Embryonic facial prominence (tissue), 1 donor: ENCODE measurements at regions not wholly inside any gene's neighbourhood (a gene's known extent, or its start where the extent isn't known, plus 50 kb on each side); places are given as distances from the start of the nearest gene placed in this dataset.

Experiments used
- DNase-seq: peaks from one replicate; pipeline ENCODE4 v3.0.0-alpha.2; 2016; ENCODE audit errors: extremely low spot score

DNA sequence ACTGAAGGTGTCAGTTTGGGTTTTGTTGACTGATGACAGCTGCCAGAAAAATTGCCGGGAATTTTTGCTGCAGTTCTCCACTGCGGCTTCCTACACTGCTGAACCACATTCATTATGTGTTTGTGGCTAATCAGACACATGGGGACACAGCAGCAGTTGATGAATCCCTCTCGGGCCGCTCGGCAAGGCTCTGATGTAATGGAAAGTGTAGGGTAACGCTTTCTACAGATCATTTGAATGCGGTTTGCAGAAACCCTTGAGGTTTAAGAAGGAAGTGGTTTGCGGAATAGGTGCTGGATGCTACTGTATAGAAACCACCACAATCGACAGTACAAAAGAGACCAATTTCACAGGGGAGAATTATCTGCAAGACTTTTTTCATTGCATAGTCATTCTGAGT, 138.7 kb upstream of the SASH1 start:
- no peak for DNase-seq

GRCh38 chr6:148208298-148208697, 134.3 kb upstream of the SASH1 start:
- no peak for DNase-seq

- DNase-seq: no peak
These were observed 130.8 kb upstream of the SASH1 start for GRCh38 chr6:148211777-148212324.

- DNase-seq: no peak
These were observed 130.3 kb upstream of the SASH1 start for GRCh38 chr6:148212366-148212765.

DNA sequence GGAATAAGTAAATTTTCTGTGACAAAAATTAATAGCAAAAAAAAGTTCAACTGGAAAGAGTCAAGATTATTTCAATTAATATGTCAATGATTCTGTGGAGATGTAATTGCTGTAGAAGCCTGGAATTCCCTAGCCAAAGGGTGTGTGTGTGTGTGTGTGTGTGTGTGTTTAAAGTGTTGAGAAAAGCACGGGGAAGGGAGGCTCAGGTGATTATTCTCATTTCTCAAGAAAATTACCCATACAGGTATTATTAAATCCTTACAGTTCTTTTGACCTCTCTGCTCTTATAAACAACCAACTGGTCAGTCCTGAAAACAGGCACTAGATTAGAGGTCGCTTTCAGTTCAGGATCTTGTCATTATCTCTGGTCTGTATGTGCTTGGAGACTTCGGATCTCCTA, 129.3 kb upstream of the SASH1 start:
- no peak for DNase-seq

DNA sequence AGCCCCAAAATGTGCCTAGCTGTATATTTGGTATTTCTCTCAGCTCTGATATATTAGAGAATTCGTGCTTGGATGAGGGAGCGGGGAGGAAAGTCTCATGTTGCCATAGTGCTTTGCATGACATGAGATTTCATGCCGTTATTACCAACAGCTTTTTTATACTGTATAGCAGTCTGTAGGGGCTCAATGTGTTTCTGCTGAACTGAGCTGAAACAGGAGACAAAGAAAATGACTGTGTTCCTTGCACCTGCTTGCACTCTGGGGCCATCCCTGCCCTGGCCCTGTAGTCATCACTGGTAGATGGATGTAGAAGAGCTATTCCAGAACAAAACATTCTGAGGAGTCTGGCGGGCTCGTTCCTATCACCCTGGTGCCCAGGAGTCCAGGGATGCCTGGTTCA, 128.0 kb upstream of the SASH1 start:
- DNase-seq: no peak

DNA sequence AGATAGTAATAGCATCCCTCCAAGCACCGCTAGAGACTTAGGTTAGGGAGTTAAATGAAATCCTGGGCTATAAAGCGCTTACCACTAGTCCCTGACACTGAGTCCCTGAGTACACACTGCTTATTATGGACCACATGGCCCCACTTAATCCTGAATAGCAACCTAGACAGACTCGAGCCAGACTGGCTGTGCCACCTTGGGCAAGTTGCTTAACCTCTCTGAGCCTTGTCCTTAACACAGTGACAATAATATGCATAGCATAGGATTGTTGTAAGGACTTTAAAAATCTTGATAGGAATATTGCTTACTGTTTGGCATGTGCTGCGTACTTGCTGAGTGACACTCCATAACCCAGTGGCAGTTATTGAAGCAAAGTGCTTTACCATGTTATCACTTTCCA, 125.6 kb upstream of the SASH1 start:
- no peak for DNase-seq

DNA sequence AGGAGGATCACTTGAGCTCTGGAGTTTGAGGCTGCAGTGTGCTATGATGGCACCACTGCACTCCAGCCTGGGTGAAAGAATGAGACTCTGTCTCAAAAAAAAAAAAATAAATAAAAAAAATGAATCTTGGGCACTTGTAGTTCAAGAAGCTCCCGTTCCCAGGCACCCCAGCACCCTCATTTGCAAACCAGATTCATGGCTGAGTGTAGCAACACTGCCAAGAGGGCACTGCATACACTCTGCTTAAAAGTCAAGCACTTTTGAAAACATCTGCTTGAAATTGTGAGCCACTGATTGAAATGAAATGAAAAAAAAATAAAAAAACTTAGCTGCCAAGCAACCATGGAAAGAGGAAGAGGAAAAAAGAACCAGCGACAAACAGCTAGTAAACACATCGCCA, 124.7 kb upstream of the SASH1 start:
- DNase-seq: no peak

GRCh38 chr6:148218542-148219258, 123.9 kb upstream of the SASH1 start:
- no peak for DNase-seq

DNA sequence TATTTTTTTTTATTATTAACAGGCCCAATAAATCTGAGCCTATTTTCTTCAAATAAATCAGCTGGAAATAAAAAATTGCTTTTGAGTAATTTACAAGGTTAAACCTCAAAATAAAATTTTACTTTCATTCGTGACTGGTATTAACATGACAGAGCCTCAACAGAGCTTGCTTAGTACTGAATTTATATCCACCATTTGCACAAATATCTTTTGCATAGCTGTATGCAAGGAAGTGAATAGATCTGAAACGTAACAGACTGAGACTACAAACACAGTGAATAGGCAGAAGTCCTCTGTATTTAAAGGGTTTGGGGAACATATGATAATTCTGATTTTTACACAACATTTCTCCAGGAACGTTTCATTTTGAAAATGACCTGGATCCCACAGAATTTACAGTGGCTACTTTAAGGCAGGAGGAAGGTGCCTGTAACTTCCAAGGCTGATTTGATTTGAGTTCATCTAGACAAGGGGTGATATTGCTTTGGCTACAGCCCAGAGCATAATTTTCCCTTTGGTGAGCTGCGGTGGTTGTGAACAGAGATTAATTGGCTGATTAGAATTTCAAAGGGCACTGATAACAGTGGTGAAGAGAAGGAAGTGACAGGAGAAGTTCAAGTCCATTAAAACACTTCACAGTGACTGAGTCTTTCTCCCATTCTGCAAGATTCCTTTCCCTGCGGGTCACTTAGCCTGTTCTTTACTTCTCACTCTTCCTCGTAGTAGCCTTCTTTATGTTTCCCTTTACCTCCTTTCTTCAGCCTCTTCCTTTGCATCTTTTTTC, 121.2 kb upstream of the SASH1 start:
- no peak for DNase-seq

GRCh38 chr6:148222376-148222775, 120.3 kb upstream of the SASH1 start:
- DNase-seq: no peak

DNA sequence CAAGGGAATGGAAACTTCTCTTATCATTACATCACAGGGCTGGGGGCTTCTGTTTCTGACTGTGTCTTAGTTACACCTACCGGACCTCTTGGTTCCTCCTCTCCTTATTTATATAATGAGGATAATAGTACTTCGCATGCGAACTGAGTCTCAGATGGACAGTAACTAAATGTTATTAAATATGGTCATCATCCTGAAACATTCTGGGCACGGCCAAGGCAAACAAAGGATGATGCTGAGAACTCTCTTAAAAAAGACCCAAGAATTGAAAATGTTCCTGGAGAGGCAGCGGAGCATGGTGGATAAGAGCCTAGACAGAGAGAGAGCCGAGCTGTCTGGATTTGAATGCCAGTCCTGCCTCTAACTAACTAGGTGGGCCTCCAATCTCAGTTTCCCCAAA, 119.8 kb upstream of the SASH1 start:
- no peak for DNase-seq

- no peak for DNase-seq
These were observed 119.2 kb upstream of the SASH1 start for GRCh38 chr6:148223424-148223842.

- no peak for DNase-seq
These were observed 116.8 kb upstream of the SASH1 start for GRCh38 chr6:148225871-148226270.

- no peak for DNase-seq
These were observed 116.4 kb upstream of the SASH1 start for GRCh38 chr6:148226284-148226683.

DNA sequence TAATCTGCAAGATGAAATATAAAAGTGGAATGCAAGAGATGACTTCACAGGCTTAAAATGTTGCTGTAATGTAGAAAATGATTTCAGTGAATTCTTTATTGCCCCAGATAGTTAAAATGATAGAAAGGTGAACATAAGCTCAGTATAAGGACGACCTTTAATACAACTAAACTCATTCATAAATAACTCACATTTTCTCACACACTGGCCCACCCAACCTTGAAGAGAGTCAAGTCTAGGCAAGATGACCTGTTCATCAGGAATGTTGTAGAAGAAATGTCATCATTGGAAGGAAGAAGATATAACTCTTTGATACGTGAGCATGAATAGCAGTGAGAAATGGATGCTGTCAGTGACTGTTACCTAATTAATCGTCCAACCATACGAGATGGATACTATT, 111.1 kb upstream of the SASH1 start:
- DNase-seq: no peak

DNA sequence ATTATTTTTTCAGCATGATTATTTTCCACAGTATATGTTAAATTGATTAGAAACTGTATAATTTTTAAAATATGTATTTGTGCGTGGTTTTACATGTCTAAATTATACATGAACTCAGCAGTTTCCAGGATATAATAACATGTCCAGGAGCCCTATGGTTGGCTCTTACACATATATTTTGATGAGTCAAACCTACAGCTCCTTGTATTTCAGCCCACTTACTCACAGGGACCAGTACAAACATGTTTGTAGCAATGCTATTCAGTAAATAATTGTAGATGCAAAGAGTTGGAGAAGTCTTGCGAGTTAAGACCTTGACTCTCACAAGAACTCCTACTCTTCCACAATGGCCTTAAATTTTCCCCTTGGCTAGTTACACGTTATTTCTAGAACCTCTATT, 107.2 kb upstream of the SASH1 start:
- no peak for DNase-seq

- DNase-seq: no peak
These were observed 103.9 kb upstream of the SASH1 start for GRCh38 chr6:148238713-148239112.

DNA sequence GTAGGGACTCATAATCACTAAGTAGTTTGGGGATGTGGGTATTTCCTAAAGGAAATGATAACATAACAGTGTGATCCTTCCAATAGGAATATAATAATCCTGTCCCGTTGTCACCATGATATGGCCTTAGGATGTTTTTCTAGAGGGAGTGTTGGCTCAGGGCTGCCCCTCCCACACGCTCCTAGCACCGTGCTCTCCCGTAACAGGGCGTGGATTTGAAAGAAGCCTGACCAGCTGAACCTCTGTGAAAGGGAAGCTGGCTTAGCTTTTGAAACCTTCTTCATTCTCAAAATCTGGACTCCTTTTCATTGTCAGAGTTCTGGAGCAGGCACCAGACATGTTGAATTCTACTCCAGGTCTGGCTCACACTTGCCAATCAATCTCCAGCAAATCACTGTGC, 103.4 kb upstream of the SASH1 start:
- no peak for DNase-seq

DNA sequence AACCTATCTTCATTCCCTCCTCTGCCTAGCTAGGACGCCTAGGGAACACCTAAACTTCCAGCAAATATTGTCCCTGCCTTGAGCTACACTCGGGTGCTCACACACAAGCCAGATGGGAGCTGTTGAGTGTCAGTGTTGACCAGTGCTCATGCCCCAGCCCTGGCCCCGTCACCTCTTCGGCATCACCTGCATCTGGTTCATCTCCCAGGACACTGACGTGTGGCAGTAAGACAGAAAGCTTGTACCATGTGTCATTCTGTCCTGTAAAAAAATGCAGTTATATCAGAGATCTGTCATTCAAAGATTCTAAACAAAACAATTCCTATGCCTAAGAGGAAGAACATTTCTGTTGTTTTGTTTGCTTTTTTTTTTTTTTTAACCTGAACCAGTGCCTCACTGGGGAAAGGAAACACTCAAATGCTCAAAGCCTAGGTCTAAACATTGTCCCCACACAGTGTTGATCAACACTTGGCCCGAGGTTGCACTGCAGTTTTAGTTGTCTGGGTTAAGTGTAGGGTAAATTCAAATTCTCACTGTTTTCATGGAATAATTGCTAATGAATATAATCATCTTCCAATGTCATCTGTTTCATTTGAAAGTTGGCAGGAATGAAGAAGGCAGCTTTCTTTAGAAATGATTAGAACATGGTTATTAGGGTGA, 102.7 kb upstream of the SASH1 start:
- DNase-seq: no peak

DNA sequence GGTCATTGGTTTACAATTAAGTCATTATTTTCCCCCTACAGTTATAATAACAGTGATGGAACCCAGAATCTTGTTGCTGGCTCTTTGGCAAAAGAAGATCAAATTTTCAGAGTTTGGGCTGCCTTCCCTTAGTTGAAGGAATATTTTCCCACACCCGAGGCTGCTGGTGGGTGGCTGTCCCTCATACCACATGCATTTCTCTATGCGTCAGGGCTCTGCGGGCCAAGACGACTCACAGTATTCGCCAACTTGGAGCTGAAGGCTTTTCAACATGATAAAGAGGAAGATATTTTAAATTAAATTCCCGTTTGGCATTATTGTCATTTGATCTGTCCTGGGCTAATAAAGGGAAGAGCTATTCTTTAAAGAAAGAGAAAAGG, 102.2 kb upstream of the SASH1 start:
- no peak for DNase-seq

DNA sequence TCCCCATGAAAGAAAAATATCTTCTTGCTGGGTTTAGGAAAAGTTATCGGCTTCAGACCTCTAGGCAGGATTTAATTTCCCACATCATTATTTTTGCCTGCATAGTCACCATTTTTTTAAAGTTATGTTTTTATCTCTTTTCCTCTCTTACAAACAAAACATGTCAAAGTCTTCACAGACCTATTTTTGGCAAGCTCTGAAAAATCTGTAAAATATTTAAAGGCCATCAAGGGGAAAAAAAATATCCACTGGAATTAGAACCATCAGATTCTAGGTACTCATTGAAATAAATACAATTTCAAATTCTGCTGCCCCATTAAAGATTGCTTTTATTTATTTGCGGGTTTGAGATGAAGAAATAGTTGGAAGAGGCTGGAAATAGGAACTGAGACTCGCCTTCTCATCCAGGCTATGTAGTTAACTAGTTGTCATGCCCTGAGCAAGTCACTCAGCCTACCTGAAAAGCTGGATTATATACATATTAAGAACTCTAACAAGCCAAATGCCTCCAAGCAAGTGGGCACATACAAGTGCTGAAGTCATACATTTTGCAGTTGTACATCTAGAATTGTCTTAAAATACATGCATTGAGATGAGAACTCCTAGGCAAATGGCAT, 101.7 kb upstream of the SASH1 start:
- no peak for DNase-seq
